ENCODE measurements at regions not wholly inside any gene's neighbourhood (a gene's known extent, or its start where the extent isn't known, plus 50 kb on each side); places are given as distances from the start of the nearest gene placed in this dataset.

- H2AFZ ChIP-seq (ENCODE audit: low read depth, low read length), result no peak overlapping the region
- TF ChIP-seq CTCF (IDR thresholded peaks at IDR 0.05; ENCODE audit: poor library complexity, severe bottlenecking) (no peak), MXI1 (conservative IDR thresholded peaks at IDR 0.05; ENCODE audit: poor library complexity, severe bottlenecking) (no peak), REST (IDR thresholded peaks at IDR 0.05; ENCODE audit: borderline replicate concordance) (no peak), SMC3 (conservative IDR thresholded peaks at IDR 0.05; ENCODE audit: poor library complexity) (no peak)
- no peaks in the 10 kb centered on the region for H3F3A ChIP-seq (ENCODE audit: insufficient read depth, low read length, poor library complexity, severe bottlenecking)
- H3K27me3 ChIP-seq (ENCODE audit: insufficient read depth, low read depth, low read length), result no peaks in the 10 kb centered on the region
- H3K4me3 ChIP-seq (ENCODE audit: low read length), result no peak overlapping the region
- no peak overlapping the region for H3K27ac ChIP-seq (ENCODE audit: low read length)
- H4K20me1 ChIP-seq (ENCODE audit: insufficient read depth), result no peaks in the 10 kb centered on the region
- H3K4me2 ChIP-seq (ENCODE audit: low read length), result no peak overlapping the region
- H3K9ac ChIP-seq (ENCODE audit: low read length), result no peak overlapping the region
- H3K9me3 ChIP-seq (ENCODE audit: low read length), result no peaks in the 10 kb centered on the region
- no peaks in the 10 kb centered on the region for H3K79me2 ChIP-seq (replicated peaks; ENCODE audit: insufficient read depth, low read length)
- H3K36me3 ChIP-seq (ENCODE audit: insufficient read depth, low read length), result no peaks in the 10 kb centered on the region
- no peaks in the 10 kb centered on the region for H3K9me2 ChIP-seq (ENCODE audit: insufficient read depth, low read length)
These were observed 450.0 kb downstream of the TFAP2B start for GRCh38 chr6:51268666-51269065.

GRCh38 chr6:51269876-51270275 is 451.2 kb downstream of the TFAP2B start:
- H4K20me1 ChIP-seq (ENCODE audit: insufficient read depth), result no peaks in the 10 kb centered on the region
- H3F3A ChIP-seq (ENCODE audit: insufficient read depth, low read length, poor library complexity, severe bottlenecking), result no peaks in the 10 kb centered on the region
- TF ChIP-seq SMC3 (conservative IDR thresholded peaks at IDR 0.05; ENCODE audit: poor library complexity) (no peak), RAD21 (conservative IDR thresholded peaks at IDR 0.05) (no peak), POLR2AphosphoS5 (IDR thresholded peaks at IDR 0.05) (no peak), CTCF (IDR thresholded peaks at IDR 0.05; ENCODE audit: poor library complexity, severe bottlenecking) (no peak), REST (IDR thresholded peaks at IDR 0.05; ENCODE audit: borderline replicate concordance) (no peak), EZH2 (IDR thresholded peaks at IDR 0.05; ENCODE audit: borderline replicate concordance, insufficient read depth, low read length, poor library complexity, severe bottlenecking) (no peak), MXI1 (conservative IDR thresholded peaks at IDR 0.05; ENCODE audit: poor library complexity, severe bottlenecking) (no peak), TAF1 (IDR thresholded peaks at IDR 0.05; ENCODE audit: low read depth) (no peak), EP300 (conservative IDR thresholded peaks at IDR 0.05; ENCODE audit: poor library complexity, severe bottlenecking) (no peak)
- no peaks in the 10 kb centered on the region for H3K27me3 ChIP-seq (ENCODE audit: insufficient read depth, low read depth, low read length)
- H3K79me2 ChIP-seq (replicated peaks; ENCODE audit: insufficient read depth, low read length), result no peaks in the 10 kb centered on the region
- no peak overlapping the region for H3K4me2 ChIP-seq (ENCODE audit: low read length)
- no peak overlapping the region for H3K4me3 ChIP-seq (ENCODE audit: low read length)
- H3K9ac ChIP-seq (ENCODE audit: low read length), result no peak overlapping the region
- H3K36me3 ChIP-seq (ENCODE audit: insufficient read depth, low read length), result no peaks in the 10 kb centered on the region
- no peak overlapping the region for H2AFZ ChIP-seq (ENCODE audit: low read depth, low read length)
- no peak overlapping the region for H3K27ac ChIP-seq (ENCODE audit: low read length)
- no peaks in the 10 kb centered on the region for H3K9me2 ChIP-seq (ENCODE audit: insufficient read depth, low read length)
- H3K9me3 ChIP-seq (ENCODE audit: low read length), result no peaks in the 10 kb centered on the region

All from neural cell (in vitro differentiated cells).